ENCODE measurements at regions not wholly inside any gene's neighbourhood (a gene's known extent, or its start where the extent isn't known, plus 50 kb on each side); places are given as distances from the start of the nearest gene placed in this dataset.

GRCh38 chrX:20947411-20947912, 426.8 kb upstream of the CNKSR2 start:
- in situ Hi-C loops (cut with MboI; ENCODE audit: low pct_unique_long_range_greater_than_20kb, low sequenced_read_pairs, unreplicated experiment): no loop called here
- TF ChIP-seq CTCF (IDR thresholded peaks at IDR 0.05; ENCODE audit: extremely low read depth, insufficient read depth, missing control alignments): no peak
- DNase-seq (ENCODE audit: low spot score): no peak

- in situ Hi-C loops (cut with MboI; ENCODE audit: low pct_unique_long_range_greater_than_20kb, low sequenced_read_pairs, unreplicated experiment): no loop called here
- TF ChIP-seq CTCF (IDR thresholded peaks at IDR 0.05; ENCODE audit: extremely low read depth, insufficient read depth, missing control alignments): no peak
- DNase-seq (ENCODE audit: low spot score): no peak
Observed at GRCh38 chrX:20913760-20914159, 460.5 kb upstream of the CNKSR2 start.

GRCh38 chrX:20906571-20906970, 467.6 kb upstream of the CNKSR2 start:
- DNase-seq (ENCODE audit: low spot score): no peak
- no peak for TF ChIP-seq CTCF (IDR thresholded peaks at IDR 0.05; ENCODE audit: extremely low read depth, insufficient read depth, missing control alignments)
- in situ Hi-C loops (cut with MboI; ENCODE audit: low pct_unique_long_range_greater_than_20kb, low sequenced_read_pairs, unreplicated experiment): no loop called here

- in situ Hi-C loops (cut with MboI; ENCODE audit: low pct_unique_long_range_greater_than_20kb, low sequenced_read_pairs, unreplicated experiment): no loop called here
- DNase-seq (ENCODE audit: low spot score): no peak
- TF ChIP-seq CTCF (IDR thresholded peaks at IDR 0.05; ENCODE audit: extremely low read depth, insufficient read depth, missing control alignments): no peak
Observed at GRCh38 chrX:20884565-20884964, 489.7 kb upstream of the CNKSR2 start.

GRCh38 chrX:20863649-20864048, 510.6 kb upstream of the CNKSR2 start:
- in situ Hi-C loops (cut with MboI; ENCODE audit: low pct_unique_long_range_greater_than_20kb, low sequenced_read_pairs, unreplicated experiment): no loop called here
- TF ChIP-seq CTCF (IDR thresholded peaks at IDR 0.05; ENCODE audit: extremely low read depth, insufficient read depth, missing control alignments): no peak
- DNase-seq (ENCODE audit: low spot score): no peak

GRCh38 chrX:20861113-20861512, 513.1 kb upstream of the CNKSR2 start:
- TF ChIP-seq CTCF (IDR thresholded peaks at IDR 0.05; ENCODE audit: extremely low read depth, insufficient read depth, missing control alignments): no peak
- no peak for DNase-seq (ENCODE audit: low spot score)
- in situ Hi-C loops (cut with MboI; ENCODE audit: low pct_unique_long_range_greater_than_20kb, low sequenced_read_pairs, unreplicated experiment): no loop called here

GRCh38 chrX:20857746-20858145, 516.5 kb upstream of the CNKSR2 start:
- in situ Hi-C loops (cut with MboI; ENCODE audit: low pct_unique_long_range_greater_than_20kb, low sequenced_read_pairs, unreplicated experiment): no loop called here
- DNase-seq (ENCODE audit: low spot score): no peak
- no peak for TF ChIP-seq CTCF (IDR thresholded peaks at IDR 0.05; ENCODE audit: extremely low read depth, insufficient read depth, missing control alignments)
